ENCODE measurements at regions not wholly inside any gene's neighbourhood (a gene's known extent, or its start where the extent isn't known, plus 50 kb on each side); places are given as distances from the start of the nearest gene placed in this dataset.
"Not testable (repeated sequence)": the region's sequence is repeated elsewhere in the genome, so short reads cannot be mapped to it uniquely, and the experiment has no call there.

GRCh38 chr9:108766626-108767161 is 89.1 kb downstream of the ACTL7B start:
- DNase-seq (ENCODE audit: low spot score), result no peak
- FAIRE-seq, result no peak

DNA sequence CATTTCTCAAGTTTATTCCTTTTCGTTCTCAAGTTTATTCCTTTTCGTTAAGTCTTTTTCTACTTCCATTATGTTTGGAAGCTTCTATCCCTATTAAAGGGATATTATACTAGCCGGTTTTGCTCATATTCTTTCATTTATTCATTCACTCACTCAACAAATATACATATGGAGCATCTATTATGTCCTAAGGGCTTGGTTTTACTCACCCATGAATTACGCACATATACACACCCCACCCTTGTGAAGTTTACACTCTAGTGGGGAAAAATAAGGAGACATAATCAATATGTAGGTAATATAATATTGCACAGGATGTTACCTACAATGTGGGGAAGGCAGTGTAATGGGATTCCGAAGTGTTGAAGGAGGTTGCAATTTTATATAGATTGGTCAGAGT is 90.5 kb downstream of the ACTL7B start:
- FAIRE-seq, result no peak
- no peak for DNase-seq (ENCODE audit: low spot score)

DNA sequence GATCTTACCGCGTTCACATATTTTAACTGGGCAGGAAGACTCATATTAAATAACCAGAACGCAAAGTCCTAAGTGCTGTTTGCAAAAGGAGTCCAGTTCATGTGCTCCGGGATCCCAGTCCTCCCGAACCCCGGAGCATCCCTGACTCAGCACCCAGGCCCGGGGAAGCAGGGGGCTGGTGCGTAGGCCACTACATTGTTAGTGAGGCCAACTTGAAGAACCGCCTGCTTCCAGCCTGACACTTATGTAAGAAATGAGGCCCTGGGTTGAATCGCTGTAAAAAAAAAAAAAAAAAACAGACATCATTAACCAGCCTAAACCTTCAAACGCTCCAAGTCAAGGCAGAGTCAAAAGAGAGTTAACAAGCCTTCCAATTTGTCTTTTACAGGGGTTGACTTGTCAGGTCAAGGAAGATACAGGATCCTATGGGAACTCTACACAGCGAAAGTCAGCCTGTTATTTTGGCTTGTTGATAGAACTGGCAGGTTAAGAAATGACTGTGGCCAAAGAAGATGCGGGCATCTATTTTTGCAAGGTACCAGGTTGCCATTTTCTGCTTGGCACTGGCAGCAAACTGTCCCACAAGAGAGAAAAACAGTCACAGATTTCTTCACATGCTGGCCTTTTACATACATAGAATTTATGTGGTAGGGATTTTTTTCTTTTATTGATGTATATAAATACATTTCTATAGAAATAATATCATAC is 93.3 kb downstream of the ACTL7B start:
- FAIRE-seq (no peak), DNase-seq (ENCODE audit: low spot score) (no peak)

- FAIRE-seq (no peak), DNase-seq (ENCODE audit: low spot score) (peak; percentile 74)
These were observed 94.0 kb downstream of the ACTL7B start for GRCh38 chr9:108761655-108762347.

GRCh38 chr9:108760841-108761240 is 94.9 kb downstream of the ACTL7B start:
- FAIRE-seq (no peak), DNase-seq (ENCODE audit: low spot score) (no peak)

GRCh38 chr9:108759835-108760234 is 96.0 kb downstream of the ACTL7B start:
- FAIRE-seq (no peak), DNase-seq (ENCODE audit: low spot score) (no peak)

DNA sequence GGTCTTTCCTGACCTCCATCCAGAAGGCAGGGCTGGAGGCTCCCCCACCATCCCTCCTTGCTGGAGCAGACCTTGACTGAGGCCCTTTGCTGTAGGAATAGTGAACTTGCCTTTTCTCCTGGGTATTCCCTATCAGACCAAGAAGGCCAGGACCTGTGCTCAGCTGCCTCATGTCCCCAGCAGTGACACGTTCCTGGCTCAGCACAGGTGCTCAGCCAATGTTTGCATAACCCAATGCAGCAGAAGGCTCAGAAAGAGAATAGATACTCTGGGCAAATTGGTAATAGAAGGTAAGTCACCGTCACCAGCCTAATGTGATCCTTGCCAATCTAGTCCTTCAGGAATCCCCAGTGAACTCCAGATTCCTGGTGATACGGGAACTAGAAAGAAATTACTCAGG is 96.4 kb downstream of the ACTL7B start:
- FAIRE-seq, result no peak
- DNase-seq (ENCODE audit: low spot score), result no peak

- FAIRE-seq (no peak), DNase-seq (ENCODE audit: low spot score) (no peak)
These were observed 98.9 kb downstream of the ACTL7B start for GRCh38 chr9:108756746-108757490.

- FAIRE-seq (no peak), DNase-seq (ENCODE audit: low spot score) (no peak)
These were observed 99.8 kb downstream of the ACTL7B start for GRCh38 chr9:108755979-108756378.

DNA sequence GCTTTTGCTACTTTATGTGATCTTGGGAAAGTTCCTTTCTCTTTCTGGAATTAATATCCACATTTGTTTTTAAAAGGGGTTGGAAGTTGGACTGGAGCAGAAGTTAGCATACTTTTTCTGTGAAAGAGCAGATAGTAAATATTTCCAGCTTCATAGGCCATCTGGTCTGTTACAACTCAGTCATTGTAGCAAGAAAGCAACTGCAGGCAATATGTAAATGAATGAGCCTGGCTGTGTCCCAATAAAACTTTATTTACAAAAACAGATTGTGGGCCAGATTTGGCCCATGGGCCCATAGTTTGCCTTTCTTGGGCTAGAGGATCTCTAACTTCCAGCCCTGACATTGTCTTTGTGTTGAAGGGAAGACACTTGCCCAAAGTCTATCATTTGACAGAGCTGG is 104.4 kb downstream of the ACTL7B start:
- no peak for FAIRE-seq

DNA sequence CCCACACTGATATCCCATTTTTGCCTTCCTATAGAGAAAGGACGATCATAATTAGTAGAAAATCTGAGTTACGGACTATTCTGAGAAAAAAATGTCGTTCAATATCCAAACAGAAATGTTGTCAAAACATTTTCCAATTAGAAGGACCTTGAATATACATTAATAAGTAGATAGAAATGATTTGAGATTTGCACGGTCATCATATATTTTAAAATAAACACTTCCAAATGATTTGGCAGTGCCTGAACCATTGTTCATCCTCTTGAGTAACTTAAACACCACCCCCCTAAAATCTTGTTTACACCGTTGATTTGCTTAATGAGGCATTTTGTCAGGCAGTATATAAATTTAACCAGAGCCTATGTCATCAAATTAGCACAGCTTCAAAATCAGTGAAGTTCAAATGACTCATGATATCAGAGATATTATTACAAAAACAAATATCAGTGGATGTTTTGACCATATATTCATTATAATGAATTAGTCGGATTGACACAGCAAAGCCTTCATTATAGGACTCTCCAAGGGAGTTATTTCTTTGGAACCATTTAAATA is 105.0 kb downstream of the ACTL7B start:
- FAIRE-seq, result no peak
- no peak for DNase-seq (ENCODE audit: low spot score)

More for the DNA sequence above, 104.4 kb downstream of the ACTL7B start:
- no peak for DNase-seq (ENCODE audit: low spot score)

DNA sequence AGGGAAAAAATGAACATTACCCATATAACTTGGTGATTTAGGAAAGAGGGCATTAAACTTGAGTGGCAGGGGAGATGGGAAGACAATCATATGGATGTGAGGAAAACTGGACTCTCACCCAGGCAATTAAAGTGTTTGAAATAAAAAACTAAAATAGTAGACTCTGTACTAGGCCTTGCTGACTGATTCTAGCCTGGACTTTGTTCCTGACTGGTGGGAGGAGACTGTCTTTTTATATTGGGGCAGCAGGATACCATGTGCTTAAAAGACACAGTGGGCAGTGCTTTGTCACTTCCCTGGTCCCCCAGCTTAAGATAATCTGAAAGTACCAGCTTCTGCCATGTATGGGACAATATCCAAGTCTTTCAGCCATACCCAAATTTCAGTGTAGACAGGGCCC is 107.0 kb downstream of the ACTL7B start:
- no peak for DNase-seq (ENCODE audit: low spot score)
- no peak for FAIRE-seq

GRCh38 chr9:108746864-108747263 is 108.9 kb downstream of the ACTL7B start:
- FAIRE-seq, result no peak
- DNase-seq (ENCODE audit: low spot score), result no peak

- FAIRE-seq, result no peak
- DNase-seq (ENCODE audit: low spot score), result no peak
These were observed 109.8 kb downstream of the ACTL7B start for GRCh38 chr9:108746001-108746400.

DNA sequence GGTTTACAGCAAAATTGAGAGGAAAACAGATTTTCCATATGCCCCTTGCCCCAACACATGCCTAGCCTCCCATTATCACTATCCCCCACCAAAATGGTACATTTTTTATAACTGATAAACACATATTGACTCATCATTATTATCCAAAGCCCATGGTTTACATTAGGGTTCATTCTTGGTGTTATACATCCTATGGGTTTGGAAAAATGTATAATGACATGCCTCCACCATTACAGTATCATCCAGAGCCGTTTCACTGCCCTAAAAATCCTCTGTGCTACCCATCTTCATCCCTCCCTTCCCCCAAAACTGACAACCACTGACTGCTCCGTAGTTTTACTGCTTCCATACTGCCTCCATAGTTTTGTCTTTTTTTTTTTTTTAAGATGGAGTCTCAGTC is 111.1 kb downstream of the ACTL7B start:
- no peak for DNase-seq (ENCODE audit: low spot score)
- FAIRE-seq, result no peak

DNA sequence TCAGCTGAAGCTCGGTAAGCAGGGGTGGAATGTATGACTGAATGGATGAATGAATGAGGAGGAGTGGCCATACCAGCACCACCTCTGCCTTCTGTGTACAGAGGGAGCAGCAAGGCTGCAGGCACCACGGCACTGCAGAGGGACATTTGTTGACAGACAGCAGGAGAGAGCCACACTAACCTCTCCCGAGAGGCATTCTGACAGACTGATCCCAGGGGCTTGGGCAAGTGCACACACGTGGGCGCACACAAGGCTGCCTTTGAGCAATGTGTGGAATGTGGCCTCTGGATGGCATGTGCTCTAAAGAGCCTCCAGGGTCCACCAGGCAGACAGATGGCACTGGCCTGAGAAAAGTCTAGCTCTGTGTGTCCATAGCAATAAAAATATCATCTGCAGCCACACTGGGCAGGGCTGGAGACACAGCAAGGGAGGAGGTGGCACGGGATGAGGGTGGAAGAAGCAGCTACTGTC is 111.8 kb downstream of the ACTL7B start:
- no peak for FAIRE-seq
- peak; percentile 13 for DNase-seq (ENCODE audit: low spot score)

DNA sequence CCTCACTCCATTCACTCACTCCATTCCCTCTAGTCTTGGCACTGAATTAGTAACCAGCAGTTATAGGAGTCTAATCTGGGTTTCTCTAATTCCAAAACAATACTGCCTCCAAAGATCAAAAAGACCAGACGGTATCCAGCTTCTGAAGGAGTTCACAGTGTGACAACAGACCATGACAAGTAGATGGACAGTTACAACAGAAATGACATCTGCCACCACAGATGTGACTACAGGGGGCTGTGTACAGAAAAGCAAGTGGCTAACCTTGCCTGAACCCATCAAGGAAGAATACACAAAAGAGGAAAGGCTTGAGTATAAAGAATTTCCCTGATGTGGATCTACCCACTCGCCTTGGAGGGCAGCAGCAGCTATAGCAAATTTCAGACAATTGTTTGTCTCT is 112.4 kb downstream of the ACTL7B start:
- DNase-seq (ENCODE audit: low spot score), result no peak
- FAIRE-seq, result no peak

DNA sequence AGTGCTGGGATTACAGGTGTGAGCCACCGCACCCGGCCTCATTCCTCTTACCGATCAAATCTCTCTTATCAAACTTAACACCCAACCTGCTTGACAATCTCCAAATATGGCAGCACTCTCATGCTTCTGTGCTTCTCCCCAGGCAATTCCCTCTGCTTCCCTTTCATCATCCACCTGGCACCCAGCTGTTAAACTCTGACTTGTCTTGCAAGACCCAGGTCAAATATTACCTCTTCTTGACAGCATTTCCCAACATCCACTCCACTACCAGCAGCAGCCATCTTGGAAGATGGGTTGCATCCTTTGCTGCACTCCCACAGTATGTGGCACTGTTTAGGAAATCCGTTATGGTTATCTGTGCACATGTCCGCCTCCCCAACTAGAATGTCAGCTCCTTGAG is 113.6 kb downstream of the ACTL7B start:
- FAIRE-seq (no peak), DNase-seq (ENCODE audit: low spot score) (no peak)

DNA sequence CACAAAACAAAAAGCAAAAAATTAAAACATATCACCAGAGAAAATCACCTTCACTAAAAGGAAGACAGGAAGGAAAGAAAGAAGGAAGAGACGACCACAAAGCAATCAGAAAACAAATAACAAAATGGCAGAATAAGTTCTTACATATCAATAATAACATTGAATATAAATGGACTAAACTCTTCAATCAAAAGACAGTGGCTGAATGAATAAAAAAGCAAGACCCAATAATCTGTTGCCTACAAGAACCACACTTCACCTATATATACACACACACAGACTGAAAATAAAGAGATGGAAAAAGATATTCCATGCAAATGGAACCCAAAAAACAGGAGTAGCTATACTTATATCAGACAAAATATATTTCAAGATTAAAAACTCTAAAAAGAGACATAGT is 124.5 kb downstream of the ACTL7B start:
- not testable (repeated sequence) for FAIRE-seq; DNase-seq (ENCODE audit: low spot score)

GRCh38 chr9:108727580-108728111 is 128.1 kb downstream of the ACTL7B start:
- FAIRE-seq (no peak), DNase-seq (ENCODE audit: low spot score) (no peak)

- FAIRE-seq, result no peak
- DNase-seq (ENCODE audit: low spot score), result no peak
These were observed 131.1 kb downstream of the ACTL7B start for GRCh38 chr9:108724652-108725051.

Data from urothelium cell line (cell line).